ENCODE measurements at regions not wholly inside any gene's neighbourhood (a gene's known extent, or its start where the extent isn't known, plus 50 kb on each side); places are given as distances from the start of the nearest gene placed in this dataset.

DNA sequence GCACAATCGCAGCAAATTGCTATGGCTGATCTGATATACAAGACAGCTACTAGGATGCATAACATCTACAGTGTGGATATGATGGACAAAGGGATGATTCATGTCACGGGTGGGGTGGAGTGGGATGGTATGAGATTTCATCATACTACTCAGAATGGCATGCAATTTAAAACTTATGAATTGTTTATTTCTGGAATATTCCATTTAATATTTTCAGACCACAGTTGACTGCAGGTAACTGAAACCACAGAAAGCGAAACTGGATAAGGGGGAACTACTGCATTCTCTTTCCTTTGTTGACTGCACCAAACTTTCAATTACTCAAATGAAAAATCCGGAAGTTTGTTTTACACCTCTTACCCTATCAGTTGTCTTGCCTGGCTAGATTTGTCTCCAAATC lies 94.4 kb upstream of the NEUROD1 start:
- peak; percentile 49 for DNase-seq (ENCODE audit: low read depth)
- H3K4me3 ChIP-seq (ENCODE audit: control insufficient read depth, low read depth, low read length): no peak overlapping the region
- TF ChIP-seq, protein P1, sequence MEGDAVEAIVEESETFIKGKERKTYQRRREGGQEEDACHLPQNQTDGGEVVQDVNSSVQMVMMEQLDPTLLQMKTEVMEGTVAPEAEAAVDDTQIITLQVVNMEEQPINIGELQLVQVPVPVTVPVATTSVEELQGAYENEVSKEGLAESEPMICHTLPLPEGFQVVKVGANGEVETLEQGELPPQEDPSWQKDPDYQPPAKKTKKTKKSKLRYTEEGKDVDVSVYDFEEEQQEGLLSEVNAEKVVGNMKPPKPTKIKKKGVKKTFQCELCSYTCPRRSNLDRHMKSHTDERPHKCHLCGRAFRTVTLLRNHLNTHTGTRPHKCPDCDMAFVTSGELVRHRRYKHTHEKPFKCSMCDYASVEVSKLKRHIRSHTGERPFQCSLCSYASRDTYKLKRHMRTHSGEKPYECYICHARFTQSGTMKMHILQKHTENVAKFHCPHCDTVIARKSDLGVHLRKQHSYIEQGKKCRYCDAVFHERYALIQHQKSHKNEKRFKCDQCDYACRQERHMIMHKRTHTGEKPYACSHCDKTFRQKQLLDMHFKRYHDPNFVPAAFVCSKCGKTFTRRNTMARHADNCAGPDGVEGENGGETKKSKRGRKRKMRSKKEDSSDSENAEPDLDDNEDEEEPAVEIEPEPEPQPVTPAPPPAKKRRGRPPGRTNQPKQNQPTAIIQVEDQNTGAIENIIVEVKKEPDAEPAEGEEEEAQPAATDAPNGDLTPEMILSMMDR (conservative IDR thresholded peaks at IDR 0.05; ENCODE audit: control insufficient read depth, insufficient read depth, low read depth, low read length): no peak

DNA sequence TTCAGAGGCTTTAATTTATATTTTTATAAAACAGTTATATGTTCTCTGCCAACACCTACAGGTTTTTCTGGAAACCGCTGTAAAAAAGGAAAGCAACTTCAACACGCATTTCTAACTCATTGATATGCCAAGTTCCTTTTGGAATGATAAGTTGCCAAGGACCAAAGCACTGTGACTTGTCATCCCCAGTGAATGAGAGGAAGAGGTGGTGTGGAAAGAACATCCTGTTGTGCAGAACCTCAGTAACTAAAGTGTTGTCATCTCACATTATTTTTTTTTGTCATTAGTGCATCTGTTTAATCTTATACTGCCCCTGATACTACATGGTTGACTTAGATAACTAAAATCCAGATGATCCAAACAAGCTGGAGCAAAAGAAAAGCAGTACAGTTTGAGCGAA lies 96.0 kb upstream of the NEUROD1 start:
- TF ChIP-seq, protein P1 (conservative IDR thresholded peaks at IDR 0.05; ENCODE audit: control insufficient read depth, insufficient read depth, low read depth, low read length): no peak
- H3K4me3 ChIP-seq (ENCODE audit: control insufficient read depth, low read depth, low read length): no peak overlapping the region
- DNase-seq (ENCODE audit: low read depth): no peak

DNA sequence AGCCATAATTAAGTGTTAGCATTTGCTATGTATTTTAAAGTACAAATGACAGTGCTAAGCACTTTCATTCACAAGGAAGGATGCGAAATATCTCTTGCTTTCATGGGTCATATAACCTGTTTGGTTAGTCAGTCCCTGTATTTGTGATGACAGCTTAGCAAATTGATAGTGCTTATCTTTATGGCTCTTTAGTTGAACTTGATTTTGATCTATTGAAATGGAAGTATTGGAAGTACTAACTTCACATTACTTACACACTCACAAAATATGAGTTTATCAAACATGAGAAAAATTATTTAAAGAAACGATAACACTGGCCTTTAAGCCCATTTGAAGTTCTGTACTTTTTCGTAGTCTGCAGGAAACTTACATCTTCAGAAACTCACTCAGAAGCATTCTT lies 97.4 kb upstream of the NEUROD1 start:
- TF ChIP-seq, protein P1 (conservative IDR thresholded peaks at IDR 0.05; ENCODE audit: control insufficient read depth, insufficient read depth, low read depth, low read length): no peak
- no peak for DNase-seq (ENCODE audit: low read depth)

DNA sequence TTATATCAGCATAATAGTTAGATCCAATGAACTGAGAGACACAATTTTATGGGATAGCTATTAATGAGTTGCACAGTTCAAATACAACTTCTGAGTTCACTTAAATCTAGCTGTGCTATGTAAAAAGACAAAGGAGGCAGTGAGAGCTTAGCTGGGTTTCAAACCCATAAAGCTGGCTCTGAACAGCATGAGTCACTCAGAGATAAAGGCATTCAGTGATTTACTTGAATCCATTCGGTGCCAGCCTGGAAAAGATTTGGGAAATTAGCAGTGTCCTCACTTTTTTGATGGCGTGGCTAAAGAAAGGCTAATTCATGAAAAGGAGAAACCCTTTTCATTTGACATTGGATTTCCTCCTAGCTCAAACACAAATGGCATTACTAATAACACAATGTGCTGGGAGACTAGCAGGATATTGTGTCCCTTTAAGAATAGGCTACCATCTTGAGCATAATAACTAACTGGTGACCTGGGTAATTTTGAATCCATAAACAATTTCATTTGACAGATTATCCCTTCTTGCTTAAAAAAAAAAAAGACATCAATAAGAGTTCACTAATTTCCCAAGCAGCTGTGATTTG lies 98.4 kb upstream of the NEUROD1 start:
- TF ChIP-seq, protein P1 (conservative IDR thresholded peaks at IDR 0.05; ENCODE audit: control insufficient read depth, insufficient read depth, low read depth, low read length): no peak
- H3K4me3 ChIP-seq (ENCODE audit: control insufficient read depth, low read depth, low read length): no peak overlapping the region
- DNase-seq (ENCODE audit: low read depth): no peak

More for the DNA sequence above, 97.4 kb upstream of the NEUROD1 start:
- H3K4me3 ChIP-seq (ENCODE audit: control insufficient read depth, low read depth, low read length): no peak overlapping the region

DNA sequence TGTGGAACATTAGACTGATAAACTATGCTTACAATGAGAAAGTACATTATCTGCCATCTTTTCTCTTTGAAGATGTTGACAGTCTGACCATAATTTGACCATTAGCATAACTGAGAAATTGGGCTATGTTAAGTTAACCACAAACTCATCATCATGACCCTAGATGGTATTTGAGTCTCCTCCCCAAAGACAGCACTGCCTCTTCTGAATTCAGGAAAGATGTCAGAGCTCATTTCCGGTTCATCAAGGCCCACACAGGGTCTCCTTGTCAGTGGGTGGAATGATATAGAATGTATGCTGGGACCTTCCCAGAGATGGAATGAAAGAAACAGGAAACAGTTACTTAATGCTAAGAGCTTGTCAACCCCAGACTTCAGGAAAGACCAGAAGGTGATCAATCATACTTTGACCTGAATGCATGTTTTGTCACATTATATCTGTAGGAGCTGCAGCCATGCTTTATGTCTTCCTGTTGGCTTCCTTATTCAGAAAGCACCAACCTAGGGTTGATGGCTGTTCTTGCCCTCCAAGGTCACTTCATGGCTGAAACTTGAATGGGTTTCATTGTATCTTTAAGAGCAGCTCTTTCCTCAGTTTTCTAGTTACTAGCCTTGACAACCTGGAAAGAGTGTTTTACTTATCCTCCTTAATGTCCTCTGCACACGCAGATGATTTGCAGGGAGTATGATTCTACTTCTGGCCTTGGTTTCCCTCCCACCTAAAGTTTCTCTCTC lies 99.1 kb upstream of the NEUROD1 start:
- TF ChIP-seq, protein P1 (conservative IDR thresholded peaks at IDR 0.05; ENCODE audit: control insufficient read depth, insufficient read depth, low read depth, low read length): no peak
- H3K4me3 ChIP-seq (ENCODE audit: control insufficient read depth, low read depth, low read length): no peak overlapping the region
- no peak for DNase-seq (ENCODE audit: low read depth)

DNA sequence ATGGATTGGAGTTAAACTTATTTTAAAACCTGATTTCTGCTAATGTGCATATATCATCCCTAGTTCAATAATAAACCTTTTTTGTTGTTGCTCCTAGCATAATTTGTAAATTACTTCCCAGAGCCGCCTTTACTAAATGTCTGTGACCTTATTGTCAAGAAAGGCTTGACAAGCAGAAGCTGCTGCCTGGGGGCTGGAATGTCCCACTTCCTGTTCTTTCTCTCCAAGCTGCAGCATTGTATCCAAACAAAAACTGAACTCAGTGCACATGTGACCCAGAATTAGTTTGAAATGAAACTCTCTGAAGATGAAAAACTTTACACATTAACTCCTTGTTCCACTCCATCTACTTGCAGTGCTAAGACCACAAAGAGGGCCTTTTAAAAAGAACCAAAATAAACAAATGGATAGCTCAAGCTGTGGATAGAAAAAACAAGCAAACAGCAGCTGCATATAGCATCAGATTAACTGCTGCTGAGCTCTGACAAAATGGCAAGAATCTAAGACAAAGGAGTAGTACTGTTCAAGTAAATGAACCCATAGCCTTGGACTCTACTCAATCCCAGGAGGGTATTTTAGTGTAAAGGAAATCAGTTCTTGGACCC lies 99.8 kb upstream of the NEUROD1 start:
- no peak overlapping the region for H3K4me3 ChIP-seq (ENCODE audit: control insufficient read depth, low read depth, low read length)
- TF ChIP-seq, protein P1 (conservative IDR thresholded peaks at IDR 0.05; ENCODE audit: control insufficient read depth, insufficient read depth, low read depth, low read length): no peak
- no peak for DNase-seq (ENCODE audit: low read depth)
